HepG2 (cell line): ENCODE measurements at regions not wholly inside any gene's neighbourhood (a gene's known extent, or its start where the extent isn't known, plus 50 kb on each side); places are given as distances from the start of the nearest gene placed in this dataset.
A peak's percentile ranks its signal among the peaks of the same experiment; 100 is the strongest.

Source experiments
- ATAC-seq: fragments of 200-7000 bp; cut with Tn5 transposase; 3 replicates; pipeline ENCODE4 v1.9.1; 2020; ENCODE audit warnings: mild to moderate bottlenecking, moderate library complexity
- BruUV-seq: library from RNA; stranded (reverse); fragments of 400-500 nt; replicated peaks from 2 replicates; lab custom pipeline; 2021; lab: Mats Ljungman, UMichigan
- CTCF ChIA-PET: fragments of 300-600 bp; formaldehyde crosslinking; extraction: SDS; loops from one replicate; lab custom pipeline; 2021; ENCODE audit warnings: low total read pairs, inconsistent platforms, low intra/inter-chr PET ratio; lab: Yijun Ruan, JAX
- POLR2A ChIA-PET: fragments of 350-600 bp; sonication (Branson Sonifier 250); formaldehyde crosslinking; loops from one replicate; lab custom pipeline; 2020; ENCODE audit warnings: antibody characterized with exemption, inconsistent platforms; lab: Yijun Ruan, JAX
- DNase-seq: peaks from one replicate; pipeline ENCODE4 v3.0.0-alpha.2; 2015; ENCODE audit warnings: low spot score
- FAIRE-seq: peaks from 3 replicates; lab custom pipeline; 2011; peaks lifted over from hg19 to GRCh38; lab: Jason Lieb, UNC
- H2AFZ ChIP-seq: one replicate; pipeline ENCODE4 v1.6.1; 2011; ENCODE audit warnings: low read length, inconsistent platforms
- H3K27ac ChIP-seq: fragments of 300-600 bp; 3 replicates; pipeline ENCODE4 v1.8.0; 2011; ENCODE audit warnings: mixed run types, mild to moderate bottlenecking, mixed read lengths, low read length, inconsistent platforms; ENCODE audit not compliant: insufficient read depth; ENCODE audit errors: extremely low read length
- H3K27me3 ChIP-seq, 2 experiments: fragments of 200-600 bp in 1 of 2; 2 replicates in 1 of 2; 3 replicates in 1 of 2; pipeline versions ENCODE4 v1.6.0 to v1.8.0; 2011; ENCODE audit warnings: low read length in 2 of 2, mild to moderate bottlenecking in 2 of 2, moderate library complexity in 2 of 2, inconsistent platforms in 1 of 2; ENCODE audit not compliant: insufficient read depth in 2 of 2, control insufficient read depth in 1 of 2
- H3K36me3 ChIP-seq, 2 experiments: fragments of 200-600 bp in 1 of 2; replicated peaks in 1 of 2; 2 replicates in 1 of 2; 3 replicates in 1 of 2; pipeline versions ENCODE4 v1.5.1 to v1.8.0; 2011; ENCODE audit warnings: low read length in 2 of 2, inconsistent platforms in 1 of 2; ENCODE audit not compliant: insufficient read depth in 2 of 2, control insufficient read depth in 1 of 2
- H3K4me1 ChIP-seq: 2 replicates; pipeline ENCODE4 v1.5.1; 2012; ENCODE audit warnings: low read length, inconsistent platforms; ENCODE audit not compliant: insufficient read depth
- H3K4me2 ChIP-seq: 2 replicates; pipeline ENCODE4 v1.6.0; 2011; ENCODE audit warnings: low read depth, low read length, inconsistent platforms
- H3K4me3 ChIP-seq, 3 experiments: fragments of 200-600 bp in 1 of 3; sonication (generic), shearing (Covaris generic) in 1 of 3; replicated peaks in 1 of 3; 2 replicates each; pipeline ENCODE4 v1.5.1; 2011 to 2016; ENCODE audit warnings: low read length in 3 of 3, inconsistent platforms in 2 of 3, low read depth in 2 of 3, mild to moderate bottlenecking in 2 of 3, control low read depth in 1 of 3, mixed read lengths in 1 of 3; ENCODE audit not compliant: insufficient read depth in 1 of 3
- H3K79me2 ChIP-seq: one replicate; pipeline ENCODE4 v1.6.1; 2011; ENCODE audit warnings: low read length, inconsistent platforms; ENCODE audit not compliant: insufficient read depth
- H3K9ac ChIP-seq: 2 replicates; pipeline ENCODE4 v1.6.0; 2011; ENCODE audit warnings: mild to moderate bottlenecking, low read depth, low read length, inconsistent platforms; ENCODE audit not compliant: insufficient read depth
- H3K9me3 ChIP-seq: 2 replicates; pipeline ENCODE4 v1.5.1; 2012; ENCODE audit warnings: mild to moderate bottlenecking, low read length
- H4K20me1 ChIP-seq: 2 replicates; pipeline ENCODE4 v1.6.0; 2011; ENCODE audit warnings: inconsistent platforms, mild to moderate bottlenecking, low read length, moderate library complexity; ENCODE audit not compliant: insufficient read depth
- CTCF ChIP-seq: sonication (generic); formaldehyde crosslinking; IDR thresholded peaks from 2 replicates; pipeline ENCODE4 v1.5.0; 2020; ENCODE audit warnings: mild to moderate bottlenecking, missing genetic modification reagents, moderate library complexity
- EED ChIP-seq: sonication (generic); formaldehyde crosslinking; IDR thresholded peaks from 2 replicates; pipeline ENCODE4 v1.5.0; 2020; ENCODE audit warnings: mild to moderate bottlenecking, missing genetic modification reagents
- MAFG ChIP-seq: sonication (generic); formaldehyde crosslinking; IDR thresholded peaks from 2 replicates; pipeline ENCODE4 v1.5.1; 2020; ENCODE audit warnings: mild to moderate bottlenecking, missing genetic modification reagents
- POLR2A ChIP-seq, 2 experiments: IDR thresholded peaks; 2 replicates each; pipeline ENCODE4 v1.6.1; 2011; ENCODE audit warnings: low read depth in 2 of 2, low read length in 2 of 2, mild to moderate bottlenecking in 1 of 2, moderate library complexity in 1 of 2; ENCODE audit not compliant: insufficient read depth in 1 of 2
- SRF ChIP-seq: IDR thresholded peaks from 2 replicates; pipeline ENCODE4 v1.6.1; 2011; ENCODE audit warnings: mild to moderate bottlenecking, low read depth, low read length, moderate library complexity
- STAG1 ChIP-seq: sonication (generic); formaldehyde crosslinking; IDR thresholded peaks from 2 replicates; pipeline ENCODE4 v1.4.0; 2020; ENCODE audit warnings: missing genetic modification reagents
- ZBTB44 ChIP-seq: sonication (generic); formaldehyde crosslinking; IDR thresholded peaks from 2 replicates; pipeline ENCODE4 v1.4.0; 2020; ENCODE audit warnings: missing genetic modification reagents
- ZBTB7A ChIP-seq: sonication (generic); formaldehyde crosslinking; IDR thresholded peaks from 2 replicates; pipeline ENCODE4 v1.8.0; 2022; ENCODE audit warnings: mild to moderate bottlenecking, missing genetic modification reagents
- ZNF276 ChIP-seq: sonication (generic); formaldehyde crosslinking; IDR thresholded peaks from 2 replicates; pipeline ENCODE4 v1.4.0; 2020; ENCODE audit warnings: mild to moderate bottlenecking, low read depth, missing genetic modification reagents
- WGBS: methylation state at CpG from one replicate; pipeline ENCODE4 v1.1.6; 2017; ENCODE audit warnings: low lambda C conversion rate; 5-methylcytosine and 5-hydroxymethylcytosine counted together
- in situ Hi-C: cut with HindIII; loops from 2 replicates; pipeline ENCODE4 v1.10.0; 2017; ENCODE audit warnings: low pct_unique_long_range_greater_than_20kb; ENCODE audit not compliant: extremely low pct_ligation_motif_present
- intact Hi-C: fragments of 100-400 bp; cut with micrococcal nuclease; formaldehyde crosslinking; loops from one replicate; pipeline ENCODE4 v1.10.0; 2022; ENCODE audit not compliant: unreplicated experiment
- TF ChIP-seq, protein P1 (sequence below): IDR thresholded peaks from 2 replicates; pipeline ENCODE4 v1.6.1; 2016
- TF ChIP-seq, protein P2 (sequence below): sonication (generic); formaldehyde crosslinking; conservative IDR thresholded peaks from 2 replicates; pipeline ENCODE4 v1.4.0; 2020; ENCODE audit warnings: missing genetic modification reagents

DNA sequence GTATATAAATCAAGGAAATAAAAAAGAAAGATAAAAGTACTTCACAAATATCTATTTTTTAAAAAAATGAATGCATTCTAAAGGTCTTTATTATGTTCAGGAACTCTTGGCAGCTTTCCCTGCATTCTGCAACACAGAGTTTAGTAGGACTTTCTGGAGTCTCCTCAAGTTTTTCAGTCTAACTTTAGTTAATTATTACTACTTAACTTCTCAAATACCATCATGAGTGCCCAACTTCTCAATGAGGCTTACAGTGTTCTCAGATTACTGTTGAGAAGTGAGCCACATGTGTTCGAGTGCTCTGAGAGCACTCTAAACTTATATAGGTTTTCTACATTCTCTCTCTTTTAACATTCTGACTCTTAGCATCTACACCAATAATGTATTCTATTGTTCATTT is 1852.9 kb upstream of the PCDH10 start (continued):
- no peak for TF ChIP-seq ZBTB7A (CRISPR knock-in tag)

DNA sequence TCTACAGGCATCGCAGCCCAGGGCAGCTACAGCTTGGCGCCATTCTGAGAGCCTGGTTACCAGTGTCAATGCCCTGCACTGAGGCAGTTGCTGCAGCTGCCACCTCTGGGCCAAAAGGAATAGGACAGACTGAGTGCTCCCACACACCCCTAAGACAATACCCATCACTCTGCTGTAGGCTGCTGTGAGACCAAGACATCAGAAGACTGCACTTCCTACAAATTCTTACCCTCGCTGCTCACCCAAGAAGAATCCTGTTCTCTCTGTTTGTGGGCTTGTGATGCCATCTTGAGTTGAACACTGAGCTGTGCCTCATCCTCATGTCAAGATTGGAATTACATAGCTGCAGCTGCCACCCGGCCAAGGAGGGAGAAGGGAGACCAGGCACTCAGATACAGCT is 1847.0 kb upstream of the PCDH10 start:
- no TSS peak for BruUV-seq
- intact Hi-C loops, result no loop called here
- H2AFZ ChIP-seq, result no peak overlapping the region
- 0 out of 2 replicates have a peak, but pooled peaks have one; percentile 3 for TF ChIP-seq STAG1 (CRISPR knock-in tag)
- no peak for TF ChIP-seq POLR2A (IDR thresholded peaks at IDR 0.05; ENCODE audit: insufficient read depth in 1 of 2, low read depth in 2 of 2, low read length in 2 of 2)
- TF ChIP-seq CTCF, result 0 out of 2 replicates have a peak, but pooled peaks have one; percentile 21
- TF ChIP-seq, all 625 proteins: peak for 2
- no peaks in the 10 kb centered on the region for H4K20me1 ChIP-seq
- no peaks in the 10 kb centered on the region for H3K9me3 ChIP-seq
- DNase-seq, result peak; percentile 2
- no peak for ATAC-seq
- in situ Hi-C loops, result no loop called here
- no peaks in the 10 kb centered on the region for H3K4me1 ChIP-seq
- H3K9ac ChIP-seq, result no peak overlapping the region
- no peaks in the 10 kb centered on the region for H3K79me2 ChIP-seq
- no peak overlapping the region for H3K27ac ChIP-seq
- ChIA-PET POLR2A (no interaction called here), CTCF (no interaction called here)
- no peaks in the 10 kb centered on the region for H3K36me3 ChIP-seq
- H3K27me3 ChIP-seq, result no peaks in the 10 kb centered on the region
- H3K4me3 ChIP-seq, result no peak overlapping the region
- FAIRE-seq, result no peak
- no peak overlapping the region for H3K4me2 ChIP-seq
- WGBS, result 0% methylated on average over 1 of the region's 4 CpGs

DNA sequence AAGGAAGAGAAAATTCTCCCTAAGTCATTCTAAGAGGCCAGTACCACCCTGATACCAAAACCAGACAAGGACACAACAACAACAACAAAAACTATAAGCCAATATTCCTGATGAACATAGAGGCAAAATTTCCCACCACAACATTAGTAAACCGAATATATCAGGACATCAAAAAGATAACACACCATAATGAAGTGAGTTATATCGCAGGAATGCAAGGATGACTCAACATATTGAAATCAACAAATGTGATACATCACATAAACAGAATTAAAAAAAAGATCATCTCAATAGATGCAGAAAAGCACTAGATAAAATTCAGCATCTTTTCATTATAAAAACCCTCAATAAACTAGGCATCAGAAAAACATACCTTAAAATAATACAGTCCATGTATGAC is 1844.4 kb upstream of the PCDH10 start:
- H3K27me3 ChIP-seq, result no peaks in the 10 kb centered on the region
- H3K9me3 ChIP-seq, result no peaks in the 10 kb centered on the region
- in situ Hi-C loops (no loop called here), intact Hi-C loops (no loop called here)
- no peak overlapping the region for H3K4me3 ChIP-seq
- no peak overlapping the region for H2AFZ ChIP-seq
- H3K79me2 ChIP-seq, result no peaks in the 10 kb centered on the region
- no peaks in the 10 kb centered on the region for H3K36me3 ChIP-seq
- H3K27ac ChIP-seq, result no peak overlapping the region
- POLR2A ChIA-PET, result no interaction called here
- FAIRE-seq, result no peak
- ATAC-seq, result no peak
- no peak overlapping the region for H3K9ac ChIP-seq
- BruUV-seq, result no TSS peak
- 5% methylated on average over 2 of the region's 2 CpGs for WGBS
- H3K4me2 ChIP-seq, result no peak overlapping the region
- CTCF ChIA-PET, result no interaction called here
- no peaks in the 10 kb centered on the region for H4K20me1 ChIP-seq
- no peaks in the 10 kb centered on the region for H3K4me1 ChIP-seq
- DNase-seq, result no peak
- TF ChIP-seq ZBTB44 (CRISPR knock-in tag) (no peak), ZNF276 (no peak), EED (CRISPR knock-in tag) (no peak), SRF (no peak), MAFG (CRISPR knock-in tag) (no peak)
- TF ChIP-seq, protein P1, sequence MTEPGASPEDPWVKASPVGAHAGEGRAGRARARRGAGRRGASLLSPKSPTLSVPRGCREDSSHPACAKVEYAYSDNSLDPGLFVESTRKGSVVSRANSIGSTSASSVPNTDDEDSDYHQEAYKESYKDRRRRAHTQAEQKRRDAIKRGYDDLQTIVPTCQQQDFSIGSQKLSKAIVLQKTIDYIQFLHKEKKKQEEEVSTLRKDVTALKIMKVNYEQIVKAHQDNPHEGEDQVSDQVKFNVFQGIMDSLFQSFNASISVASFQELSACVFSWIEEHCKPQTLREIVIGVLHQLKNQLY, result no peak
- TF ChIP-seq, protein P2, sequence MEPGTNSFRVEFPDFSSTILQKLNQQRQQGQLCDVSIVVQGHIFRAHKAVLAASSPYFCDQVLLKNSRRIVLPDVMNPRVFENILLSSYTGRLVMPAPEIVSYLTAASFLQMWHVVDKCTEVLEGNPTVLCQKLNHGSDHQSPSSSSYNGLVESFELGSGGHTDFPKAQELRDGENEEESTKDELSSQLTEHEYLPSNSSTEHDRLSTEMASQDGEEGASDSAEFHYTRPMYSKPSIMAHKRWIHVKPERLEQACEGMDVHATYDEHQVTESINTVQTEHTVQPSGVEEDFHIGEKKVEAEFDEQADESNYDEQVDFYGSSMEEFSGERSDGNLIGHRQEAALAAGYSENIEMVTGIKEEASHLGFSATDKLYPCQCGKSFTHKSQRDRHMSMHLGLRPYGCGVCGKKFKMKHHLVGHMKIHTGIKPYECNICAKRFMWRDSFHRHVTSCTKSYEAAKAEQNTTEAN, result no peak
